SU-DHL-6 (cell line): ENCODE measurements at regions not wholly inside any gene's neighbourhood (a gene's known extent, or its start where the extent isn't known, plus 50 kb on each side); places are given as distances from the start of the nearest gene placed in this dataset.

Experiments used
- H2AFZ ChIP-seq: fragments of 200-600 bp; sonication (generic); 2 replicates; pipeline ENCODE4 v1.6.1; 2014; ENCODE audit warnings: low read depth, mild to moderate bottlenecking, moderate library complexity, mixed read lengths, antibody characterized with exemption, low read length; ENCODE audit not compliant: severe bottlenecking
- H3F3A ChIP-seq: fragments of 200-600 bp; shearing (Covaris generic); 2 replicates; pipeline ENCODE4 v1.6.0; 2016; ENCODE audit warnings: antibody characterized with exemption, mild to moderate bottlenecking; ENCODE audit not compliant: insufficient read depth
- H3K27ac ChIP-seq: fragments of 200-600 bp; sonication (generic); 2 replicates; pipeline ENCODE4 v1.5.1; 2016; ENCODE audit warnings: low read depth, mild to moderate bottlenecking, low read length, moderate library complexity, mixed read lengths
- H3K27me3 ChIP-seq: fragments of 200-600 bp; sonication (generic), shearing (Covaris generic); 2 replicates; pipeline ENCODE4 v1.6.0; 2014; ENCODE audit warnings: mild to moderate bottlenecking, low read length
- H3K36me3 ChIP-seq: fragments of 200-600 bp; sonication (generic); 2 replicates; pipeline ENCODE4 v1.6.1; 2014; ENCODE audit warnings: mild to moderate bottlenecking, low read length, mixed read lengths
- H3K4me2 ChIP-seq: fragments of 300-600, 200-600 bp; shearing (Covaris generic), sonication (generic); 2 replicates; pipeline ENCODE4 v1.6.0; 2014; ENCODE audit warnings: low read length, low read depth, mild to moderate bottlenecking; ENCODE audit not compliant: poor library complexity, severe bottlenecking
- H3K4me3 ChIP-seq: fragments of 200-600 bp; sonication (generic); 2 replicates; pipeline ENCODE4 v1.5.1; 2014; ENCODE audit warnings: antibody characterized with exemption, low read length, mild to moderate bottlenecking, mixed read lengths; ENCODE audit not compliant: insufficient read depth, poor library complexity, severe bottlenecking
- H3K79me2 ChIP-seq: fragments of 200-600 bp; sonication (generic); 2 replicates; pipeline ENCODE4 v1.6.1; 2014; ENCODE audit warnings: mild to moderate bottlenecking, low read length, moderate library complexity; ENCODE audit not compliant: insufficient read depth
- H3K9ac ChIP-seq: fragments of 200-600 bp; sonication (generic); 2 replicates; pipeline ENCODE4 v1.7.0; 2014; ENCODE audit warnings: mild to moderate bottlenecking, low read length
- H3K9me2 ChIP-seq: fragments of 200-600 bp; sonication (generic); replicated peaks from 2 replicates; pipeline ENCODE4 v1.6.1; 2014; ENCODE audit warnings: low read length; ENCODE audit not compliant: insufficient read depth
- H3K9me3 ChIP-seq: fragments of 200-600 bp; sonication (generic); 2 replicates; pipeline ENCODE4 v1.6.1; 2014; ENCODE audit warnings: low read length, mixed read lengths; ENCODE audit not compliant: insufficient read depth
- H4K20me1 ChIP-seq: fragments of 200-600 bp; sonication (generic); 2 replicates; pipeline ENCODE4 v1.6.1; 2014; ENCODE audit warnings: low read depth, mild to moderate bottlenecking, antibody characterized with exemption, low read length, moderate library complexity, mixed read lengths
- CTCF ChIP-seq: fragments of 200-600 bp; sonication (generic); IDR thresholded peaks from one replicate; pipeline ENCODE4 v1.5.1; 2017; ENCODE audit warnings: antibody characterized with exemption, mild to moderate bottlenecking, low read length, moderate library complexity; ENCODE audit not compliant: insufficient read depth, poor library complexity, severe bottlenecking
- EZH2phosphoT487 ChIP-seq: fragments of 200-600 bp; sonication (generic), shearing (Covaris generic); conservative IDR thresholded peaks from 2 replicates; pipeline ENCODE4 v1.6.1; 2018; ENCODE audit warnings: mild to moderate bottlenecking, antibody characterized with exemption, low read length, moderate library complexity, mixed read lengths

- Histone ChIP-seq H3K27ac (no peak overlapping the region), H2AFZ (no peak overlapping the region), H3K27me3 (no peaks in the 10 kb centered on the region), H3K4me3 (no peak overlapping the region), H3K9ac (no peak overlapping the region), H3K9me3 (no peaks in the 10 kb centered on the region), H3K9me2 (no peaks in the 10 kb centered on the region), H3K79me2 (no peaks in the 10 kb centered on the region), H3K4me2 (no peak overlapping the region), H3F3A (no peaks in the 10 kb centered on the region), H3K36me3 (no peaks in the 10 kb centered on the region), H4K20me1 (no peaks in the 10 kb centered on the region)
- TF ChIP-seq CTCF (no peak), EZH2phosphoT487 (no peak)
These were observed 88.0 kb upstream of the ELL2 start for GRCh38 chr5:96049398-96050272.

GRCh38 chr5:96048763-96049162, 87.1 kb upstream of the ELL2 start:
- no peak overlapping the region for H3K9ac ChIP-seq
- TF ChIP-seq EZH2phosphoT487 (no peak), CTCF (no peak)
- no peaks in the 10 kb centered on the region for H3K9me3 ChIP-seq
- H3K79me2 ChIP-seq = no peaks in the 10 kb centered on the region
- no peak overlapping the region for H2AFZ ChIP-seq
- H3K4me2 ChIP-seq = no peak overlapping the region
- H4K20me1 ChIP-seq = no peaks in the 10 kb centered on the region
- no peaks in the 10 kb centered on the region for H3K27me3 ChIP-seq
- no peaks in the 10 kb centered on the region for H3F3A ChIP-seq
- no peaks in the 10 kb centered on the region for H3K36me3 ChIP-seq
- H3K4me3 ChIP-seq = no peak overlapping the region
- no peaks in the 10 kb centered on the region for H3K9me2 ChIP-seq
- H3K27ac ChIP-seq = no peak overlapping the region

GRCh38 chr5:96045888-96046287, 84.2 kb upstream of the ELL2 start:
- TF ChIP-seq CTCF (no peak), EZH2phosphoT487 (no peak)
- H3K9ac ChIP-seq = no peak overlapping the region
- H3K79me2 ChIP-seq = no peaks in the 10 kb centered on the region
- no peak overlapping the region for H3K4me3 ChIP-seq
- no peaks in the 10 kb centered on the region for H3F3A ChIP-seq
- H3K9me3 ChIP-seq = no peaks in the 10 kb centered on the region
- H4K20me1 ChIP-seq = no peaks in the 10 kb centered on the region
- no peaks in the 10 kb centered on the region for H3K9me2 ChIP-seq
- no peaks in the 10 kb centered on the region for H3K36me3 ChIP-seq
- H3K27me3 ChIP-seq = no peaks in the 10 kb centered on the region
- no peak overlapping the region for H3K4me2 ChIP-seq
- no peak overlapping the region for H3K27ac ChIP-seq
- no peak overlapping the region for H2AFZ ChIP-seq
